ENCODE measurements at regions not wholly inside any gene's neighbourhood (a gene's known extent, or its start where the extent isn't known, plus 50 kb on each side); places are given as distances from the start of the nearest gene placed in this dataset.
"Not testable (repeated sequence)": the region's sequence is repeated elsewhere in the genome, so short reads cannot be mapped to it uniquely, and the experiment has no call there.

DNA sequence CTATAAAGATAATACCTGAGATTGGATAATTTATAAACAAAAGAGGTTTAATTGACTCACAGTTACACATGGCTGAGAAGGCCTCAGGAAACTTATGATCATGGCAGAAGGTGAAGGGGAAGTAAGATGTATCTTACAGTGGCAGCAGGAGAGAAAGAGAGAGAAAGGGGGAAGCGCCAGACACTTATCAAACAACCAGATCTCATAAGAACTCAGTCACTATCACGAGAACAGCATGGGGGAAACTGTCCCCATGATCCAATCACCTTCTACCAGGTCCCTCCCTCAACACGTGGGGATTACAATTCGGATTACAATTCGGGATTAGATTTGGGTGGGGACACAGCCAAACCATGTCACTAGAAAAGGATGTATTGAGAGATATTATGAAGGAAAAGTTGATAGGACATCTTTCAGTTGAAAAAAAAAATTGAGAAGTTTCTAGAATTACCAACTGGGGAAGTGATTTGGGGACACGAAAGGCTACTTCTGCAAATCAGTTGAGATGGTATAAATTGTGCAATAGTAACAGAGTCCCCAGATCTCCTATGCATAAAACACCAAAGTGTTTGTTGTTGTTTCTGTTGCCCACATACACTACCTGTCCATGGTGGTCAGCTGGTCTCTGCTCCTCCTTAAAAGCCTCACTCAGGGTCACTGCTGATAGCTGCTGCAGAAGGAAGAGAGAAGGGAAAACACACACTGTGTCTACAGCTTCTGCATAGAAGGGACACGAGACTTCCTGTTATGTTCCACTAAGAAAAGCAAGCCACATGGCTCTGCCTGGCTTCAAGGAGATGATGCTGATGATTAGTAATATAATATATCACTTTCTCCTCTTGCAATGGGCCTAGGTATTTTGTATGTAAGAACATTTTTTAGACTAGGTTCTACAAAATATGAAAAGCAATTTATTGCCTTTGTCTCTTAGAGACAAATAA lies 465.5 kb downstream of the PDZRN4 start:
- DNase-seq: no peak

DNA sequence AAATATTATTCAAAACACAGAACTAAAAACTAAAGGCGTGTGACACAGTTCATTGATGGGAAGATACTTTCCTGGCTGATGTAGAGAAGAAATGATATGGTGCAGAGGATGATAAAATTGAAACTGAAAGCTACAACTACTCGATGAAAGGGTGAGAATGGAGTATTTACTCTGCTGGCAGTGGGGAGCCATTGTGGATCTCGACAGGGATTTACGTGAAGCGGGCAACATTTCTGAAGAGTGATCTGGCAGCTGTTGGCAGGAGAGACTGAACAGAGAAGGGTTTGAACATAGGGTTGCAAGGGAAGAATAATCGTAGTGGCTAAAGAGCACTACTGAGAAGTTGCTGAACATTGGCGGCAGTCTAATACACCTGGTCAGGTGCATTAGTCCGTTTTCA lies 464.9 kb downstream of the PDZRN4 start:
- DNase-seq: no peak

DNA sequence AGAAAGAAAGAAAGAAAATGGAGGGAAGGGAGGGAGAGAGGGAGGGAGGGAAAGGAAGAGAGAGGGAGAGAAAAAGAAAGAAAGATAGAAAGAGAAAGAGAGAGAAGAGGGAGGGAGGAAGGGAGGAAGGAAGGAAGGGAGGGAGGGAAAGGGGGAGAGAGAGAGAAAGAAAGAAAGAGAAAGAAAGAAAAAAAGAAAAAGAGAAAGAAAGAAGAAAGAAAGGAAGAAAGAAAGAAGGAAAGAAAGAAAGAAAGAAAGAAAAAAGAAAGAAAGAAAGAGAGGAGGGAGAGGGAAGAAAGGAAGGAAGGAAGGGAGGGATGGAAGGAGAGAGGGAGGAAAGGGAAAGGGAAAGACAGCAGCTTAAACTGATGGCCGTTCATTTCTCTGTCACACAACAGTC lies 457.5 kb downstream of the PDZRN4 start:
- no peak for DNase-seq

DNA sequence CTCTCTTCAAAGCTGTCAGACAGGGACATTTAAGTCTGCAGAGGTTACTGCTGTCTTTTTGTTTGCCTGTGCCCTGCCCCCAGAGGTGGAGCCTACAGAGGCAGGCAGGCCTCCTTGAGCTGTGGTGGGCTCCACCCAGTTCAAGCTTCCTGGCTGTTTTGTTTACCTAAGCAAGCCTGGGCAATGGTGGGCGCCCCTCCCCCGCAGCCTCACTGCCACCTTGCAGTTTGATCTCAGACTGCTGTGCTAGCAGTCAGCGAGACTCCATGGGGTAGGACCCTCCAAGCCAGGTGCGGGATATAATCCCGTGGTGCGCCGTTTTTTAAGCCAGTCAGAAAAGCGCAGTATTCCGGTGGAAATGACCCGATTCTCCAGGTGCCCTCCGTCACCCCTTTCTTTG lies 454.7 kb downstream of the PDZRN4 start:
- DNase-seq: not testable (repeated sequence)

DNA sequence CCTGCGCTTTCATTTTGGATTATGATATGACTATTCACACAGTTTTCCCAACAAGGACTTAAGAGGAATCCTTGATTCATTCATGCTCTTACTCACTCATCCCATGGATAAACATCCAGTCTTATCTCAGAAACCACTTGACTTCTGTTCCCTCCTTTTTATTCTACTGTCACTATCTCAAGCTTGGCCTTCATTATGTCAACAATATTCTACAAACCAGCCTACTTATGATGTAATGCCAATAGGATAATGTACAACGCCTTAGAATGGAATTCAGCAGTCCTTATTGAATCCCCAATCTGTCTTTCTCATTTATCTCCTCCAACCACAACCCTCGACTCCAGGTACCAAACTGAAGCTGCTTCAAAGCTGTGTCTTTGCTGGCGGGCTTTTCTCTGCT lies 448.5 kb downstream of the PDZRN4 start:
- no peak for DNase-seq

DNA sequence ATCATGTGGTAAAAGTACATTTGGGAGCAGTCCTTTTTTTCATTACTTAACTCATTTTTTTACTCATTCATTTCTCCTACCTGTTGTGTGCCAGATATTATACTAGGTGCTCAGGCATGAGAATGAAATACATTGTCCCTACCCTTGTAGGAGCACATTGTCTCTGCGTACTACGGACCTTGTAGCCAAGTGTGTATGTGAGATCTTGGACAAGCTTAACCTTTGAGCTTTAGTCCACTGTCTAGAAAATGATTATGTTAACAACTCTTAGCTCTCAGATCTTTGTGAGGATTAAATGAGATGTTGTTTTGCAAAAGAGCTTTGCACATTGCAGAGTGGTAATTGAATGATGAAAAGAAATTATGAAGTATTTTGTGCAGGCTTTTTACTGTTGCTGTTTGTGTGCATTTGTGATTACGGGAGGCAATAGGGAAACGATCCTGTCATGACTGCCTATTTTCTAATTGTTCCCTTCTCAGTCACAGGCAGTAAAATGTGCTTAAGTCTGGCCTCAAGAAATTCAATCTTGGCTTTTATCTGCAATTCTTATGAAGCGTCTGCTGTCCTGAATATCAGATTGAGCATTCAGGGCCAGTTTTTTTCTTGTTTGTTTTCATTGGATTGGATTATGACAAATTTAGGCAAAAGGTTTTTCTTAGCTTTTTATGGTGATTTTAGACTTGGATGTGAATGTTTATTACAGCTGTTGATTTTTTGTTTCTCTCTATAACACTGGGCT lies 447.7 kb downstream of the PDZRN4 start:
- DNase-seq: no peak

DNA sequence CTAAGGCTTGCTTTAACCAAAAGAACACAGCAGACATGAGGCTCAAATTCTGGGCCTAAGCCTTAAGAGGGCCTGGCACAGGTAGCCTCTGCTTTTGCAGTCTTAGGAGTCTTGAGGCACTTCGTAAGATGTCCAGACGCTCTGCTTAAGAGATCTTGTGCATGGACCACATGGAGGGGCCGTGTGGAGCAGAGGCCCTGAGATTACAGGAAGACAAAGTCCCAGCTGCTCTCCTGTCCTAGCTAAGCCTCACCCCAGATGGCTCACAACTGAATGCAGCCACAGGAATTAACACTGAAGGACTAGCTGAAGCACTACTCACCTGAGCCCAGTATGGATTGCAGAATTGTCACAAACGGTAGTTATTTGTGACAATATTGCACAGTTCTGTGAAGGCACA lies 446.0 kb downstream of the PDZRN4 start:
- no peak for DNase-seq

DNA sequence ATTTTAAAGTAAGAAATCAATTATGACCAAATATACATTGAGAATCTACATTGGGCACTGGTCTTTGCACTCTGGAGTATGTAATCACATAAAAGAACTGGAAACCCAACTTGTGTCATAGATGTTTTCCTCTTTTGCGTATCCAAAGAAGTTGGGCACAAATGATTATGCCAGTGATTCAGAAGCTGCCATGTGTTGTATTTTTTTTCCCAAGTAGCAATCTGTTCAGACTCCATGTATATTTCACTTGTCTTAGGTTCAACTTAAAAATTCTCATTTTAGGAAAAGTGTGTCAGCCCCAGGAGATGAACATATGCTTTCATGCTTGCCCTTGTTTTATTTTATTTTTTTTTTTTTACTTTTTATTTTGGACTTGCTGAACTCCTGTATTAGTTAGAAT lies 441.5 kb downstream of the PDZRN4 start:
- DNase-seq: no peak

DNA sequence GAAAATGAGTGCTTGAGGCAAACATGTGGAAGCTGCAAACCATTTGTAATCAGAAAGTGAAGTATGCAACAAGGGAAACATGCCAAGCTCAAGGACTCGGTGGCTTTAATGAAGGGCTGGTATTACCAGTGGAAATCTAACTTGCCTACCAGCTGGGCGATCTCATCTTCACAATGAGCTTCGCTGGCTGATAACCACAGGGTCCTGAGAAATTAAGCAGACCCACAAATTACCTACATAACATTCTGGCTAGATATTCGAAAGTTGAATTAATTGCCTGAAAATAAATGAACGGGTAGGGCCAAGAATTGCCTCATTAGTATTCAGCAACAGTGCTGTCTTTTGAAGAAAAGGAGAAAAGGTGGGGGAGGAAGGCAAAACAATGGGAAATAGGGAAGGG lies 439.4 kb downstream of the PDZRN4 start:
- DNase-seq: no peak

DNA sequence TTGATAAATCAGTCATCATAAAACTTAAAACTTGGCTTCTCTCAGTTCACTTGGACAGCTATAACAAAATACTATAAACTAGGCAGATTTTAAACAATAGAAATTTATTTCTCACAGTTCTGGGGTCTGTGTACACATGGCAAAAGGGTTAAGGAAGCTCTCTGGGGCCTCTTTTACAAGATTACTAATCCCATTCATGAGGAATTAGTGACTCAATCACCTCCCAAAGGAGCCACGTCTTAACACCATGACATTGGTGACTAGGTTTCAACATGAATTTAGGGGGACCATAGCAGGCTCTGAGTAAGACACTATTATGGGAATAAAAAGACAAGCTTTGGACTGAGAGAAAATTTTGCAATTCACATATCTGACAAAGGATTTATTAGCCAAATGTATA lies 436.5 kb downstream of the PDZRN4 start:
- no peak for DNase-seq

Measured in NCI-H1694 treated with DMSO at 0.1 percent for 48 hours (cell line).